Nephron progenitor cell (in vitro differentiated cells): ENCODE measurements at regions not wholly inside any gene's neighbourhood (a gene's known extent, or its start where the extent isn't known, plus 50 kb on each side); places are given as distances from the start of the nearest gene placed in this dataset.

Source experiments
- DNase-seq: peaks from one replicate; pipeline ENCODE4 v3.0.0; 2021
- H3K27ac Mint-ChIP-seq: 2 replicates; pipeline ENCODE4 v1.8.0; 2021; ENCODE audit warnings: mild to moderate bottlenecking, moderate library complexity, mixed read lengths
- H3K27me3 Mint-ChIP-seq: 2 replicates; pipeline ENCODE4 v1.8.0; 2021; ENCODE audit warnings: mild to moderate bottlenecking, low read depth, mixed read lengths; ENCODE audit not compliant: poor library complexity
- H3K36me3 Mint-ChIP-seq: 2 replicates; pipeline ENCODE4 v1.8.0; 2021; ENCODE audit warnings: low read depth, mixed read lengths
- H3K4me1 Mint-ChIP-seq: 2 replicates; pipeline ENCODE4 v1.8.0; 2021; ENCODE audit warnings: mixed read lengths
- H3K4me3 Mint-ChIP-seq: 2 replicates; pipeline ENCODE4 v1.8.0; 2021; ENCODE audit warnings: mild to moderate bottlenecking, moderate library complexity, mixed read lengths
- H3K9me3 Mint-ChIP-seq: 2 replicates; pipeline ENCODE4 v1.8.0; 2021; ENCODE audit warnings: mild to moderate bottlenecking, moderate library complexity, mixed read lengths
- TF ChIP-seq, protein P1 (sequence below): fragments of 200-600 bp; sonication (generic); IDR thresholded peaks from 2 replicates; pipeline ENCODE4 v1.5.0; 2021; ENCODE audit warnings: antibody characterized with exemption

DNA sequence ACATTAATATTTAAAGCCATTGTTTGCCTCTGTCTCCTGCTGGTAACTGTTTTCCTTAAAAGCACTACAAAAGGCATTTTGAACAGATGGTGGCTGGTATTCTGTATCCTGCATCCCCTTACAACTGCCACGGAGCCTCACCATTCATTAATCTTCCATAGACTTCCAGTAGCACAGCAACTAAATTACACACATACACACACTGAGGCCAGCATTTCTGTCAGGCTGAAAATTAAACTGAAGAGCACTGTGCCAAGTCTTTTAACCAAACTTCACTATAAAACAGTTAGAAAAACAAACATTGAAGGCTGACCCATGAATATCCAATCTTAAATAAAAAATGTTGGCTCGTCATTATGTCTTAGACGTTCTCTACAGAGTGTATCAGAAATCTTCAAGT is 697.8 kb downstream of the DACH1 start:
- DNase-seq = no peak
- Mint-ChIP-seq H3K9me3 (no peaks in the 10 kb centered on the region), H3K4me1 (peaks cover 6% of the 10 kb centered on the region), H3K36me3 (no peaks in the 10 kb centered on the region), H3K27ac (no peak overlapping the region), H3K27me3 (no peaks in the 10 kb centered on the region), H3K4me3 (no peak overlapping the region)
- TF ChIP-seq, protein P1, sequence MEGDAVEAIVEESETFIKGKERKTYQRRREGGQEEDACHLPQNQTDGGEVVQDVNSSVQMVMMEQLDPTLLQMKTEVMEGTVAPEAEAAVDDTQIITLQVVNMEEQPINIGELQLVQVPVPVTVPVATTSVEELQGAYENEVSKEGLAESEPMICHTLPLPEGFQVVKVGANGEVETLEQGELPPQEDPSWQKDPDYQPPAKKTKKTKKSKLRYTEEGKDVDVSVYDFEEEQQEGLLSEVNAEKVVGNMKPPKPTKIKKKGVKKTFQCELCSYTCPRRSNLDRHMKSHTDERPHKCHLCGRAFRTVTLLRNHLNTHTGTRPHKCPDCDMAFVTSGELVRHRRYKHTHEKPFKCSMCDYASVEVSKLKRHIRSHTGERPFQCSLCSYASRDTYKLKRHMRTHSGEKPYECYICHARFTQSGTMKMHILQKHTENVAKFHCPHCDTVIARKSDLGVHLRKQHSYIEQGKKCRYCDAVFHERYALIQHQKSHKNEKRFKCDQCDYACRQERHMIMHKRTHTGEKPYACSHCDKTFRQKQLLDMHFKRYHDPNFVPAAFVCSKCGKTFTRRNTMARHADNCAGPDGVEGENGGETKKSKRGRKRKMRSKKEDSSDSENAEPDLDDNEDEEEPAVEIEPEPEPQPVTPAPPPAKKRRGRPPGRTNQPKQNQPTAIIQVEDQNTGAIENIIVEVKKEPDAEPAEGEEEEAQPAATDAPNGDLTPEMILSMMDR = no peak

DNA sequence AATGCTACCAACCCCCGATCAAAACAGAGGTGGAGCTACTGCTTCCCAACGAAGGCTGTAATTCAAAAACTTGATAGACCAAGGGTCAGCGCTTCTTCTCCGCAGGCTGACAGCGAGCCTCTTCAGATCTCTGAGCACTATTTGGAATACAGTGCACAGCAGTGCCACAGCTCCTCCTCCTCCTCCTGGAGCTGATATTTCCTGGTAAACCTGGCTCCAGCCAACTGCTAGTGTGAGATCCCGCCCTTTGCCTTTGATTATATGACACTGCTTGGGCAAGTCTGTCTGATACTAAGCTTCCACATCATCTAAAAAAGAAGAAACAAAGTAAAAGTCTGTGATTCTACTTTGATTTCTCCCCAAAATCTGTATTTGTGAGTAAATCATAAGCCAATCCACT is 710.5 kb downstream of the DACH1 start:
- TF ChIP-seq, protein P1 = no peak
- Mint-ChIP-seq H3K4me3 (no peak overlapping the region), H3K27me3 (no peaks in the 10 kb centered on the region), H3K36me3 (no peaks in the 10 kb centered on the region), H3K27ac (no peak overlapping the region), H3K4me1 (peaks cover 5% of the 10 kb centered on the region), H3K9me3 (peaks cover 11% of the 10 kb centered on the region)
- DNase-seq = no peak

DNA sequence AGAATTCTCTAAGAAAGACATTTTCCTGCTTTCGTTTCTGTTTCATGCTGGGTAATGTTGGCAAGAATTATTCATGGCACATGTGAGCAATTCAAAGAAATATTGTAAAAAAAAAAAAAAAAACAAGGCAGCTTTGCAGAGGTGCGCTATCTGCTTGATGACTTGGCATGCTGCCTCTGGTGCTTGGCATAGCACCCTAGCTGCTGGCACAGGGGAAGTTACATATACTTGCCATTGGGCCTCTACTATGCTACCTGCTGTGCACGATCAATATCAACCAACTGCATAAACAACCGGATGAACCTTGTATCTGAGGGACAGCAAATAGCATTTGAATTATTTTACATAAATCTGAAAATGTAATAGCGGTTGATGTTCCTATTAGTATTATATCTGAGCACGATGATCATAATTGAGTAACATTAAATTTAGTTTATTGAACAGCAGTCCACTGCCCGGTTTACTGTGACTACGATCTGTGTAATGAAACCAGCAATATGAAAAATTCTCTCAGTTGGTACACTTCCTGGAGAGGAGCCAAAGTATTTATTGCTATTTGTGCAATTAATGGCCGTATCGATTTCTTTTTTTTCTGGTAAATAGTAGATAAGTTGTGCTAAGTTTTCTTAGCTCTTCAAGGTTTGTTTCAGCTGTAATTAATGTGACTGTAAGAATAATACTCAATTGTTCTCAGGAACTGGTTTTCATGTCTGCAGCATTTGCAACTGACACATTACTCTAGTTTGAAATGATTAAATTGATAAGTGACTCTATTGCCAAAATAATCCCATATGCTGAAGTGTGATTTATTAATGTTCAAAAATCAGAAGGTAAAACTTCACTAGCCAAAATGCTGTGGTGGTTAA is 717.3 kb downstream of the DACH1 start:
- H3K9me3 Mint-ChIP-seq = peaks cover 11% of the 10 kb centered on the region
- DNase-seq = no peak
- TF ChIP-seq, protein P1 = no peak
- H3K27ac Mint-ChIP-seq = no peak overlapping the region
- no peaks in the 10 kb centered on the region for H3K27me3 Mint-ChIP-seq
- no peak overlapping the region for H3K4me3 Mint-ChIP-seq
- no peaks in the 10 kb centered on the region for H3K36me3 Mint-ChIP-seq
- H3K4me1 Mint-ChIP-seq = no peaks in the 10 kb centered on the region

DNA sequence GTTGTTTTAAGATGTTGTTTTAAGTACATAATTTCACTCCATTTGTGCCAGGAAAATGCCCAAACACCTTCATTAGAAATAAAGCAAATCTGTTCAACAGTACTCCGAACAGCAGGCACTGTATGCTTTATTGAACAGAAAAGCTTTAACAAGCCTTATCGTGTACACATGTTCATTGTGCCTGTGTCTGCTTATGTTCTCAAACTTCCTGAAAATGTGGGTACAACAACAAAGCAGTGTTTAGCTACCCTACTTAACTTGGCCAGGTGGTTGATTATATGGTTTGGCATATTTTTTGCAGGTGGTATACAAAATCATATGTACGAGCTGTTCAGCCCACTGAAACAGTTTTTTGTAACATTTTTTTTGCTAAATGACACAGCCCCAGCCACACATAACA is 718.0 kb downstream of the DACH1 start:
- peaks cover 5% of the 10 kb centered on the region for H3K9me3 Mint-ChIP-seq
- no peak overlapping the region for H3K4me3 Mint-ChIP-seq
- TF ChIP-seq, protein P1 = no peak
- no peaks in the 10 kb centered on the region for H3K27me3 Mint-ChIP-seq
- no peak overlapping the region for H3K27ac Mint-ChIP-seq
- H3K4me1 Mint-ChIP-seq = no peaks in the 10 kb centered on the region
- no peak for DNase-seq
- H3K36me3 Mint-ChIP-seq = no peaks in the 10 kb centered on the region

DNA sequence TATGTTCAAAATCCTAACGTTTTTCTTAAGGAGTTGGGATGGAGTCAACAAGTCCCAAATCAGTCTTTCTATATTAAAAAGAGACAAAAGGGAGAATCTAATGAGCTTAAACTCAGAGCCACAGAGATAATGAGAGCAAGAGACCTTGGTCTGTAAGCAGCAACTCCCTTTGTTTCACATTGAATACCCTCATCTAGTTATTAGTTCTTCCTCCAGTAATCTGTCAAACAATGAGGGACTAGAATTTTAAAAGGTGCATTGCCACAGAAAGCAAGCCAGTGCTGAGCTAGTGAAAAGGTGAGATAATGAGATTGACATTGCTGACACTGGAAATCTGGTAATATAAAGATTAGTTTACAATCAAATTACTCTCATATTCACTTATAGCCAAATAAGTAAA is 718.6 kb downstream of the DACH1 start:
- TF ChIP-seq, protein P1 = no peak
- Mint-ChIP-seq H3K27me3 (no peaks in the 10 kb centered on the region), H3K27ac (no peak overlapping the region), H3K9me3 (no peaks in the 10 kb centered on the region), H3K4me1 (no peaks in the 10 kb centered on the region), H3K4me3 (no peak overlapping the region), H3K36me3 (no peaks in the 10 kb centered on the region)
- no peak for DNase-seq

DNA sequence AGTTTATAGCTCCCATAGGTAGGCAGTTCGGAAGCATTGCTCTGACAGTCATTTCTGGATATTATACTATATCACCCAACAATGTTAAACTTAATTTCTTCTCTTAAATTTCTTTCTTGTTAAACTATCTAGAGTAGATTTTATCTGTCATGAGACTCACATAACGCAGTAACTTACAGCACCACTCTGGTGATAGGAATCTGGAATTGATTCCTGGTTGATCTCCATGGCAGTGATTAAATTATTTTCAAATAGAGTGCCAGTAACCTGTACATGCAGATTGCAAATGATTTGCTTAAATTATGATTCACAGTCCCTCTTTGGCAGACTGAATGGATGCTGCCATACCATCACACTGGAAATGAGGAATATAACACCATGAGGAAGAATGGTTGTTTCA is 722.1 kb downstream of the DACH1 start:
- Mint-ChIP-seq H3K4me3 (no peak overlapping the region), H3K4me1 (no peaks in the 10 kb centered on the region), H3K36me3 (no peaks in the 10 kb centered on the region), H3K27me3 (no peaks in the 10 kb centered on the region), H3K9me3 (no peaks in the 10 kb centered on the region), H3K27ac (no peak overlapping the region)
- TF ChIP-seq, protein P1 = no peak
- no peak for DNase-seq
